NCI-H1105 treated with DMSO at 0.1 percent for 48 hours (cell line): ENCODE measurements at regions not wholly inside any gene's neighbourhood (a gene's known extent, or its start where the extent isn't known, plus 50 kb on each side); places are given as distances from the start of the nearest gene placed in this dataset.
"Not testable (repeated sequence)": the region's sequence is repeated elsewhere in the genome, so short reads cannot be mapped to it uniquely, and the experiment has no call there.

Source experiments
- DNase-seq: peaks from one replicate; lab custom pipeline; 2025; lab: John Stamatoyannopoulos, UW

GRCh38 chrX:63466690-63467089, 115.6 kb upstream of the SPIN4 start:
- no peak for DNase-seq

DNA sequence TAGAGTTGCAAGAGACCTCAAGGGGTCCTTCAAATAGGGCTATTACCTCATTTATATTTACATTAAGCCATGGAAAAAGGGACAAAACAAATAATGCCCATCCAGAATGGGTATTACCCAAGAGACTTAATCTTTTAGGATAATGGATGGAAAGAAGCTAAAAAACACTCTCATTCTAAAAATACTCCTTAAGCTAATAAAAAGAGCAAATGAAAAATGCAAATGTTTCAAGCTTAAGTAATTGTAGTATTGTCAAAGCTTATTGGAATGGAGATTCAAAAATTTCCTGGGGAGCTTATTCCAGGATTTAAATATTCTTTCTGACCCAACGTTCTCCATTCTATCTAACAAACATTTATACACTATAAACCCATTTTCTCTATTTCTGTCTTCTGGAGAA, 107.8 kb upstream of the SPIN4 start:
- DNase-seq = no peak

- DNase-seq = no peak
Observed at GRCh38 chrX:63453571-63453970, 102.4 kb upstream of the SPIN4 start.

GRCh38 chrX:63441717-63442116, 90.6 kb upstream of the SPIN4 start:
- no peak for DNase-seq

DNA sequence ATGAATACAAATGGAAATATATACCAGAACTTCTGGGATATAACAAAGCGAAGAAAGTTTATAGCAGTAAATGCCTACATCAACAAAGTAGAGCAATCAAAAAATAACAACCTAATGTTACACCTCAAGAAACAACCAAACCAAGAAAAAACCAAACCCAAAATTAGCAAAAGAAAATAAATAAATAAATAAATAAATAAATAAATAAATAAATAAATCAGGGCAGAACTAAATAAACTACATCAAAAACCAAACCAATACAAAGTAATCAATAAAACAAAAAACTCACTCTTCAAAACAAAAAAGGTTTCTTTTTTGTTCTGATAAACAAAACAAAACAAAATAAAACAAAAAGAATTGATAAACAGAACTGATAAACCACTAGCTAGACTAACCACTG, 88.4 kb upstream of the SPIN4 start:
- DNase-seq = no peak

- DNase-seq = no peak
Observed at GRCh38 chrX:63436865-63437264, 85.7 kb upstream of the SPIN4 start.

DNA sequence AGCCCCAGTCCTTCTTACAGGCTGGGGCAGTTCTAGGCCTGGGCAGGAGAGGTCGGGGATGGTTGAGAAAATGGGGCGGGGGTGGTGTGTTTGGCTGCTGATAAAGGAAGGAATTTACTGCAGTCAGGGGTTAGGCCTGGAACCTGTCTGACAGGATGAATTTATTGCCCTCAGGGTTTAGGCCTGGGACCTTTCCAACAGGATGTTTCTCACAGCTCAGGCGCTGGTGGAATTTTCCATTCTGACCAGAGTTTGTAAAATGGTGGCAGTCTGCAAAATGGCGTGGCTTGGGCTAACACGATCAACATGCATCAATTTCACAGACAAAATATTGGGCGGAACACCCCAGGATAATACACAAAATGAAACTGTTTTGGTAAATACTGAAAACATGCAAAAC, 83.5 kb upstream of the SPIN4 start:
- DNase-seq = no peak

GRCh38 chrX:63434206-63434605, 83.1 kb upstream of the SPIN4 start:
- no peak for DNase-seq

DNA sequence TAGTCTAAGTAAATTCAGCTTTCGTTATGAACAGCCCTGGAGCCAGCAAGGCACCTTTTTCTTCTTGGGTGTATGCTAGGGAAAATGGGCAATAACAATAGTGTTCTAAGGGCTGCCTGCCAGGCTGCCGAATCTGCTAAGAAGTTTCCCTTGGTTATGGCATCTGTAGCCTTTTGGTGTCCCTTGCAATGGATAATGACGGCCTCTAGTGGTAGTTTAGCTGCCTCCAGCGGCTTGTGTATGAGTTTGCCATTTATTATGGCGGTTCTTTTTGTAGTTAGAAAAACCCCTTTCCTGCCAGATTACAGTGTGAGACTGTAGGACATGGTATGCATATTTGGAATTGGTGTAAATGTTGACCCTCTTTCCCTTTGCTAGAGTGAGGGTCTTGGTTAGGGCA, 78.9 kb upstream of the SPIN4 start:
- DNase-seq = no peak

DNA sequence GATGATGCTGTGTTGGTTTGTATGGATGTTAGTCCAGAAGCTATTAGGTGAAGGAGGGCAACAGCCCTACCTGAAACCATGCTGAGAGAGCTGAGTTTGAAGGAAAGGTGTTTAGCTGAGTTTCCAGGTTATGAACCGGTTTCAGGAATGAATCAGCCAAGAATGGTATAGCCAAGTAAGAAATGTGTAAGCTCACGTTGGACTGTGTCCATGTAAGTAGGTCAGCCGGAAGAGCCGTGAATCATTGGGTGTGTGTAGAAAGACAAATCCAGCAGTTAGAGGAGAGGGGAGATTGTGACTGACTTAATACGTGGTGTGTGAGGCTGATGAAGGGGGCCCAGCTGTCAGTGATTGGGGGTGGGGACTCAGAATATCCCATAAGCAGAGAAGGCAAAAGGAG, 77.2 kb upstream of the SPIN4 start:
- no peak for DNase-seq

DNA sequence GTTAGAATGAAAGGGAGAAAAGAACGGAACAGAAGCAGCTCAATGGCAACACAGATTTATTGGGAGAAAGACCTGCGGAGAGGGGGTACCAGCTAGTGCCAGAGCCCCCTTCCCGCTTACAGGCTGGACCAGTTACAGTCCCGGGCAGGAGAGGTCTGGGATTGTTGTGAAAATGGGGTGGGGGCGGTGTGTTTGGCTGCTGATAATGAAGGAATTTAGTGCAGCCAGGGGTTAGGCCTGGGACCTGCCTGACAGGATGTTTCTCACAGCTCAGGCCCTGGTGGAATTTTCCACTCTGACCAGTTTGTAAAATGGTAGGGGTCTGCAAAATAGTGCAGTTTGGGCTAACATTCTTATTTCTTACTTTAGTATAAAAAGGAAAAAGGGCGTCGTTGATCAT, 75.4 kb upstream of the SPIN4 start:
- DNase-seq = no peak

DNA sequence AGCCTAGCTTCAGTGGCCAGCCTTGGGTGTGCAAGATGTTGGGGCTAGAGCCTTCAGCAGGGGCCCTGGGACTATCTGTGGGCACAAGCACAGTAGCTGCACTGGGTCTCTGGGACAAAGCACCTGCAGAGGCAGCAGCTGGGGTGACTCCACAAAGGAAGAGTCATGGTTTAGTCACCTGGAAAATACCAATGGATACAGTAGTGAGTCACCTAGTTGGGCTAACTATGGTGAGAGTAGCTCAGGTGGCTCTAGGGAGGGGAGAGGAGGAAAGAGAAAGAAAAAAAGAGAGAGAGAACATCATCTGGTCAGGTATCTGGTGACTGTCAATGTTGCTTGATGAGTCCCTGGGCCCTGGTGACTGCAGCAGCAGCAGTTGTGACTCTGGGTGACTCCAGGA, 72.9 kb upstream of the SPIN4 start:
- DNase-seq = no peak

DNA sequence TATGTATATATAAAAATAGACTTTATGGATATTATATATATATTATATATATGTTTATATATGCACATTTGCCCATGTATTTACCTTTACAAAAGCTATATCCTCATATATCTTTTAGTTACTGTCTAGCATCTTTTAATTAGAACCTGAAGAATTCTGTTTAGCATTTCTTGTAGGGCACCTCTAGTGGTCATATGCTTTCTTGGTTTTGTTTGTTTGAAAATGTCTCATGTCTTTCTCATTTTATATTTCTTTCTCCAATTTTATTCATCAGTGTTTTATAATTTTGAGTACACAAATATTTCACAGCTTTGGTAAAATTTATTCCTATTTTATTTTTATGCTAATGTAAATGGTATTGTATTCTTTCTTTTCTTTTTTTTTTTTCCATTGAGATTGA, 70.3 kb upstream of the SPIN4 start:
- no peak for DNase-seq

GRCh38 chrX:63418211-63418610, 67.1 kb upstream of the SPIN4 start:
- DNase-seq = no peak

GRCh38 chrX:63417649-63418048, 66.5 kb upstream of the SPIN4 start:
- DNase-seq = no peak

GRCh38 chrX:63409934-63410333, 58.8 kb upstream of the SPIN4 start:
- DNase-seq = not testable (repeated sequence)

- DNase-seq = no peak
Observed at GRCh38 chrX:63408050-63408449, 56.9 kb upstream of the SPIN4 start.

DNA sequence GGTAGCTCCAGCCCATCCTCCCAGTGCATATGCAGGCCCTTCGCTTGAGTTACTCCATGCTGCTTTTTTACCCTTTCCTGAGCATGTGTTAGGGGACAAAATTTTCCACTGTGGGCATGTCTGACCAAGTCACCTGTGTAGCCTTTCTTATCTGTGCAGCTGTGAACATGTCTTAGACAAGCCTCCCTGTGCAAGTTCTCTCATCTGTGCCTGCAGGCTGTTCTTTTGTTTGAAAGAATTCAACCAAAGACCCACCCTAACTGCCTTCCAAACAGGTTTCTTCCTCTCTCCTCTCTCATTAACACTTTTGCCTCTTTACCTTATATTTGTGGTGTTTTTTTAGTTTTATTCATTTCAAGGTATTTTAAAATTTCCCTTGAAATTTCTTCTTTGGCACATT, 53.2 kb upstream of the SPIN4 start:
- no peak for DNase-seq

GRCh38 chrX:63402106-63402505, 51.0 kb upstream of the SPIN4 start:
- no peak for DNase-seq
